HepG2 (cell line): ENCODE measurements at regions not wholly inside any gene's neighbourhood (a gene's known extent, or its start where the extent isn't known, plus 50 kb on each side); places are given as distances from the start of the nearest gene placed in this dataset.

ENCODE experiments used
- ATAC-seq: fragments of 200-7000 bp; cut with Tn5 transposase; 3 replicates; pipeline ENCODE4 v1.9.1; 2020; ENCODE audit warnings: mild to moderate bottlenecking, moderate library complexity
- BruUV-seq: library from RNA; stranded (reverse); fragments of 400-500 nt; replicated peaks from 2 replicates; lab custom pipeline; 2021; lab: Mats Ljungman, UMichigan
- CTCF ChIA-PET: fragments of 300-600 bp; formaldehyde crosslinking; extraction: SDS; loops from one replicate; lab custom pipeline; 2021; ENCODE audit warnings: low total read pairs, inconsistent platforms, low intra/inter-chr PET ratio; lab: Yijun Ruan, JAX
- POLR2A ChIA-PET: fragments of 350-600 bp; sonication (Branson Sonifier 250); formaldehyde crosslinking; loops from one replicate; lab custom pipeline; 2020; ENCODE audit warnings: antibody characterized with exemption, inconsistent platforms; lab: Yijun Ruan, JAX
- DNase-seq: peaks from one replicate; pipeline ENCODE4 v3.0.0-alpha.2; 2015; ENCODE audit warnings: low spot score
- FAIRE-seq: peaks from 3 replicates; lab custom pipeline; 2011; peaks lifted over from hg19 to GRCh38; lab: Jason Lieb, UNC
- H2AFZ ChIP-seq: one replicate; pipeline ENCODE4 v1.6.1; 2011; ENCODE audit warnings: low read length, inconsistent platforms
- H3K27ac ChIP-seq: fragments of 300-600 bp; 3 replicates; pipeline ENCODE4 v1.8.0; 2011; ENCODE audit warnings: mixed run types, mild to moderate bottlenecking, mixed read lengths, low read length, inconsistent platforms; ENCODE audit not compliant: insufficient read depth; ENCODE audit errors: extremely low read length
- H3K27me3 ChIP-seq, 2 experiments: fragments of 200-600 bp in 1 of 2; 2 replicates in 1 of 2; 3 replicates in 1 of 2; pipeline versions ENCODE4 v1.6.0 to v1.8.0; 2011; ENCODE audit warnings: low read length in 2 of 2, mild to moderate bottlenecking in 2 of 2, moderate library complexity in 2 of 2, inconsistent platforms in 1 of 2; ENCODE audit not compliant: insufficient read depth in 2 of 2, control insufficient read depth in 1 of 2
- H3K36me3 ChIP-seq, 2 experiments: fragments of 200-600 bp in 1 of 2; replicated peaks in 1 of 2; 2 replicates in 1 of 2; 3 replicates in 1 of 2; pipeline versions ENCODE4 v1.5.1 to v1.8.0; 2011; ENCODE audit warnings: low read length in 2 of 2, inconsistent platforms in 1 of 2; ENCODE audit not compliant: insufficient read depth in 2 of 2, control insufficient read depth in 1 of 2
- H3K4me1 ChIP-seq: 2 replicates; pipeline ENCODE4 v1.5.1; 2012; ENCODE audit warnings: low read length, inconsistent platforms; ENCODE audit not compliant: insufficient read depth
- H3K4me2 ChIP-seq: 2 replicates; pipeline ENCODE4 v1.6.0; 2011; ENCODE audit warnings: low read depth, low read length, inconsistent platforms
- H3K4me3 ChIP-seq, 3 experiments: fragments of 200-600 bp in 1 of 3; sonication (generic), shearing (Covaris generic) in 1 of 3; replicated peaks in 1 of 3; 2 replicates each; pipeline ENCODE4 v1.5.1; 2011 to 2016; ENCODE audit warnings: low read length in 3 of 3, inconsistent platforms in 2 of 3, low read depth in 2 of 3, mild to moderate bottlenecking in 2 of 3, control low read depth in 1 of 3, mixed read lengths in 1 of 3; ENCODE audit not compliant: insufficient read depth in 1 of 3
- H3K79me2 ChIP-seq: one replicate; pipeline ENCODE4 v1.6.1; 2011; ENCODE audit warnings: low read length, inconsistent platforms; ENCODE audit not compliant: insufficient read depth
- H3K9ac ChIP-seq: 2 replicates; pipeline ENCODE4 v1.6.0; 2011; ENCODE audit warnings: mild to moderate bottlenecking, low read depth, low read length, inconsistent platforms; ENCODE audit not compliant: insufficient read depth
- H3K9me3 ChIP-seq: 2 replicates; pipeline ENCODE4 v1.5.1; 2012; ENCODE audit warnings: mild to moderate bottlenecking, low read length
- H4K20me1 ChIP-seq: 2 replicates; pipeline ENCODE4 v1.6.0; 2011; ENCODE audit warnings: inconsistent platforms, mild to moderate bottlenecking, low read length, moderate library complexity; ENCODE audit not compliant: insufficient read depth
- CAMTA2 ChIP-seq: sonication (generic); formaldehyde crosslinking; IDR thresholded peaks from 2 replicates; pipeline ENCODE4 v1.4.0; 2020; ENCODE audit warnings: mild to moderate bottlenecking, missing genetic modification reagents, borderline replicate concordance
- HDAC2 ChIP-seq: sonication (generic); formaldehyde crosslinking; IDR thresholded peaks from 2 replicates; pipeline ENCODE4 v1.4.0; 2020; ENCODE audit warnings: missing genetic modification reagents
- HMG20A ChIP-seq: IDR thresholded peaks from 2 replicates; pipeline ENCODE4 v1.6.1; 2016; ENCODE audit warnings: borderline replicate concordance
- MAX ChIP-seq: IDR thresholded peaks from 2 replicates; pipeline ENCODE4 v1.6.1; 2012; ENCODE audit warnings: inconsistent platforms
- NFKBIZ ChIP-seq: IDR thresholded peaks from 2 replicates; pipeline ENCODE4 v1.6.1; 2018; ENCODE audit warnings: missing genetic modification reagents, missing compliant biosample characterization
- POLR2AphosphoS5 ChIP-seq: IDR thresholded peaks from 2 replicates; pipeline ENCODE4 v1.6.1; 2012; ENCODE audit warnings: low read depth, low read length
- PRMT3 ChIP-seq: sonication (generic); formaldehyde crosslinking; IDR thresholded peaks from 2 replicates; pipeline ENCODE4 v1.8.1; 2022; ENCODE audit warnings: low read depth, mild to moderate bottlenecking, moderate library complexity, missing genetic modification reagents, borderline replicate concordance
- RBAK ChIP-seq: sonication (generic); formaldehyde crosslinking; IDR thresholded peaks from 2 replicates; pipeline ENCODE4 v1.5.1; 2020; ENCODE audit warnings: mild to moderate bottlenecking, missing genetic modification reagents
- RNF2 ChIP-seq: fragments of 450-650 bp; conservative IDR thresholded peaks from 2 replicates; pipeline ENCODE4 v1.6.1; 2016; ENCODE audit warnings: low read depth
- ZNF562 ChIP-seq: sonication (generic); formaldehyde crosslinking; IDR thresholded peaks from 2 replicates; pipeline ENCODE4 v1.8.0; 2022; ENCODE audit warnings: missing genetic modification reagents, borderline replicate concordance
- WGBS: methylation state at CpG from one replicate; pipeline ENCODE4 v1.1.6; 2017; ENCODE audit warnings: low lambda C conversion rate; 5-methylcytosine and 5-hydroxymethylcytosine counted together
- in situ Hi-C: cut with HindIII; loops from 2 replicates; pipeline ENCODE4 v1.10.0; 2017; ENCODE audit warnings: low pct_unique_long_range_greater_than_20kb; ENCODE audit not compliant: extremely low pct_ligation_motif_present
- intact Hi-C: fragments of 100-400 bp; cut with micrococcal nuclease; formaldehyde crosslinking; loops from one replicate; pipeline ENCODE4 v1.10.0; 2022; ENCODE audit not compliant: unreplicated experiment
- TF ChIP-seq, protein P1 (sequence below): sonication (generic); formaldehyde crosslinking; IDR thresholded peaks from 2 replicates; pipeline ENCODE4 v1.4.0; 2020; ENCODE audit warnings: missing genetic modification reagents
- TF ChIP-seq, protein P2 (sequence below): sonication (generic); formaldehyde crosslinking; IDR thresholded peaks from 2 replicates; pipeline ENCODE4 v1.9.0; 2021; ENCODE audit warnings: missing genetic modification reagents, borderline replicate concordance

DNA sequence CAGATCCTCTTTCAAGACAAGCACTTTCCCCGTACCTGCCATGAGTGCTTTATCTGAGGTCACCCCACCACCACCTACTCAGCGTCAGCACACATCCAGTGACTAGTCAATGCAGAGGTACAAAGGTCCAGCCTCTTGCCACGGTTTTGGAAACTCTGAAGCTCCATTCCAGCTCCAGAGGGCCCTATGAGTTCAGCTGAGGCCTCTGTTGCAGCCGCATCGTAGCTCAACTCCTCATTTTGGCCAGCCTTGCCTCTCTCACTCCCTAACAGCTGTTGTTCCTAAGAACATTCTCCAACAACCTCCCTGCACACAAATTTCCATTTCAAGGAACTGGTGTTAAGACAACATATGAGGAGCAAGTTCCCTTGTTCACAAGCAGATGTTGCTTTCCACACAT, 405.1 kb upstream of the PROK2 start (continued):
- TF ChIP-seq POLR2AphosphoS5: no peak

- no peak for ATAC-seq
- Histone ChIP-seq H3K27ac (no peak overlapping the region), H3K36me3 (no peaks in the 10 kb centered on the region), H3K4me1 (peaks cover 12% of the 10 kb centered on the region), H3K27me3 (no peaks in the 10 kb centered on the region), H2AFZ (no peak overlapping the region), H3K4me3 (no peak overlapping the region), H3K4me2 (no peak overlapping the region), H3K9me3 (peaks cover 8% of the 10 kb centered on the region; the same call in 1 of the 2 replicates), H3K79me2 (no peaks in the 10 kb centered on the region), H4K20me1 (no peaks in the 10 kb centered on the region), H3K9ac (no peak overlapping the region)
- TF ChIP-seq RNF2 (no peak), HMG20A (CRISPR knock-in tag) (no peak), ZNF562 (CRISPR knock-in tag) (no peak), NFKBIZ (CRISPR knock-in tag) (no peak), PRMT3 (CRISPR knock-in tag) (no peak), HDAC2 (CRISPR knock-in tag) (no peak), MAX (no peak), CAMTA2 (CRISPR knock-in tag) (no peak), RBAK (CRISPR knock-in tag) (no peak)
- TF ChIP-seq, protein P1, sequence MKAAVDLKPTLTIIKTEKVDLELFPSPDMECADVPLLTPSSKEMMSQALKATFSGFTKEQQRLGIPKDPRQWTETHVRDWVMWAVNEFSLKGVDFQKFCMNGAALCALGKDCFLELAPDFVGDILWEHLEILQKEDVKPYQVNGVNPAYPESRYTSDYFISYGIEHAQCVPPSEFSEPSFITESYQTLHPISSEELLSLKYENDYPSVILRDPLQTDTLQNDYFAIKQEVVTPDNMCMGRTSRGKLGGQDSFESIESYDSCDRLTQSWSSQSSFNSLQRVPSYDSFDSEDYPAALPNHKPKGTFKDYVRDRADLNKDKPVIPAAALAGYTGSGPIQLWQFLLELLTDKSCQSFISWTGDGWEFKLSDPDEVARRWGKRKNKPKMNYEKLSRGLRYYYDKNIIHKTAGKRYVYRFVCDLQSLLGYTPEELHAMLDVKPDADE: no peak
- TF ChIP-seq, protein P2, sequence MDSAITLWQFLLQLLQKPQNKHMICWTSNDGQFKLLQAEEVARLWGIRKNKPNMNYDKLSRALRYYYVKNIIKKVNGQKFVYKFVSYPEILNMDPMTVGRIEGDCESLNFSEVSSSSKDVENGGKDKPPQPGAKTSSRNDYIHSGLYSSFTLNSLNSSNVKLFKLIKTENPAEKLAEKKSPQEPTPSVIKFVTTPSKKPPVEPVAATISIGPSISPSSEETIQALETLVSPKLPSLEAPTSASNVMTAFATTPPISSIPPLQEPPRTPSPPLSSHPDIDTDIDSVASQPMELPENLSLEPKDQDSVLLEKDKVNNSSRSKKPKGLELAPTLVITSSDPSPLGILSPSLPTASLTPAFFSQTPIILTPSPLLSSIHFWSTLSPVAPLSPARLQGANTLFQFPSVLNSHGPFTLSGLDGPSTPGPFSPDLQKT (CRISPR knock-in tag): no peak
- no peak for DNase-seq
- ChIA-PET CTCF (no interaction called here), POLR2A (interaction anchor here (1.4 kb wide), 1 partner anchor 34 kb away, joined by 3 read pairs; no protein-coding TSS in a partner anchor)
- intact Hi-C loops: no loop called here
- WGBS: 80% methylated on average over 3 of the region's 3 CpGs
- no peak for FAIRE-seq
- in situ Hi-C loops: no loop called here
- no TSS peak for BruUV-seq
Measured at GRCh38 chr3:72189339-72189738, 404.4 kb upstream of the PROK2 start.
